ENCODE measurements at regions not wholly inside any gene's neighbourhood (a gene's known extent, or its start where the extent isn't known, plus 50 kb on each side); places are given as distances from the start of the nearest gene placed in this dataset.

DNA sequence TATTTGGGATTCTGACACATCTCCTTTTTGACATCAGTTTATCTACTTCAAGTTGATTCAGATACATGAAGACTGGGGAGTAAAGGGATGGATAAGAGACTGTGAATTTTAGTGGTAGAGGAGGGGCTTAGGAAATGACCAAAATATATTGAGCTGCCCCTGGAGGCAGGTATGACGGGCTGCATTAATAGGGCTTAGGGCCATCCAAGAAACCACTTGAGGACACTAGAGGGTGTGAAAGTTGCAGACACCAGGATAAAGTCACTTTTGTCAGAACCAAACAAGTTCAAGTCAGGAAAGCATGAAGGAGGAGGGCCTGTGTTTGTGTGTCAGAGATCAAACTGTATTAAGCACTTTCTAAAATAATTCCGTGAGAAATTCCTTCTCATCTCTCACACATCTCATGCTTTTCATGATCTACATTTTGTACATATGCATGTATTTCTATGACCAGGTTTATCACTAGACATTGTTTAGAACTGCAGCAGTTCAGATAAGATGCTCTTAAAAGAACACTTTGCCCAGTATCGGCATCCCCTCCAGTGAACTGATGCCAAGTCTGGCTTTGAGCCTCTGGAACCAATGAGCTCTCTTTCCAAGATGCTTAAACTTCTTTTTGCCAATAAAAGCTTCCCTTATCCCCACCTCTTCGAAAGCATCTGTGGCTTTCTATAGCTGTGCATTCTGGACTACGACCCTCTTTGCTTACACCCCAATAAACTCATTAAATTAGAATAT, 136.9 kb downstream of the SLC38A1 start:
- no peak for DNase-seq

DNA sequence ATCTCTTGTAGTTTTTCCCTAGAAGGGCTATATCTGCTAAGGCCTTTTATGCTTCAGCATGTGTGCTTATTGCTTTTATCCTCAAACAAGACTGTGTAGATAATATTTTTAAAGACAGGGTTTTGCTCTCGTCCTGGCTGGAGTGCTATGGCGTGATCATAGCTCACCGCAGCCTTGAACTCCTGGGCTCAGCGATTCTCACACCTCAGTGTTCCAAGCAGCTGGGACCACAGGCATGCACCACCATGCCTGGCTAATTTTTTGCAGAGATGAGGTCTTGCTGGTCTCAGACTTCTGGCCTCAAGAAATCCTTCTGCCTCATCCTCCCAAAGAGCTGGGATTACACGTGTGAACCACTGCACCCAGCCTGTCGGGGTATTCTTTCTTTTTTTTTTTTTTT, 137.3 kb upstream of the SCAF11 start:
- no peak for DNase-seq

DNA sequence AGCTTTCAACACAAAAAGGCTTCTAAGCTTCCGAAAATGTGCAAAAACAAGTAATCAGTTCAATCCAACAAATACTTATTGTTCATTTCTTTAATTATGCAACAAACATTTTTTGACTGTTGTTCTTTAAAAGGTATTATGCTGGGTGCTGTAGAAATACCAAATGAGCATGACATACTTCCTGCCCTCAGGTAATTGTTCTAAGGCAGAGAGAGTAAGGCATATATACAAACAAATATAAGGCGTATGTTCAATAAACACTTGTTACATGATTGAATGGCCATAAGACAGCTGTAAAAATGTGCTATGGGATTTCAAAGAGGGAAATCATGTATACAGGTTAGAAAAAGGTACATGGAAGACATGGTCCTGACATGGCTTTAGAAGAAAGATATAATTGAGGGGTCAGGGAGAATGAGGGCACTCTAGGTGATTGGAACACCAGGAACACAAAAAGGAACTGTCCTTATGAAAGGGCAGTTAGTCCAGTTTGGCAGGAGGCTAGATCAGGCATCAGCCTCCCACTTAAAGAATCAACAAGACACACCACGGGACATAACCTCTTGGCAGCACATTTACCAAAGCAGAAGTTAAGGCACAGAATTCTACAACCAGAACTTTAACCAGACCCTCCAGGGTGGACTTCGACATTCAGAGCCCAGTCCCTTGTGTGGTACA, 135.8 kb upstream of the SCAF11 start:
- no peak for DNase-seq

GRCh38 chr12:46124848-46125619, 134.7 kb upstream of the SCAF11 start:
- peak; percentile 77 for DNase-seq

GRCh38 chr12:46124132-46124847, 133.9 kb upstream of the SCAF11 start:
- peak; percentile 67 for DNase-seq

DNA sequence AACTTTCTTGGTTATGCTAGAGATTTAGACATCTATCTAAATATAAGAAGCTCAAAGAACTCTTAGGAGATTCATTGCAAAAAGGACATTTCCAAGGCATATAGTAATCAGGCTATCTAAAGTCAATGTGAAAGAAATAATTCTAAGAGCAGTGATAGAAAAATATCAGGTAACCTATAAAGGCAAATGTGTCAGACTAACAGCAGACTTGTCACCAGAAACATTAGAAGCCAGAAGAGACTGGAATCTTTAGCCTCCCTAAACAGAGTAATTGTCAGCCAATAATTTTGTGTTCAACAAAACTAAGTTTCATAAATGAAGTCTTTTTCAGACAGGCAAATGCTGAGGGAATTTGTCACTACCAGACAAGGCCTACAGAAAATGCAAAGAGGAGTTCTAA, 122.0 kb upstream of the SCAF11 start:
- no peak for DNase-seq

DNA sequence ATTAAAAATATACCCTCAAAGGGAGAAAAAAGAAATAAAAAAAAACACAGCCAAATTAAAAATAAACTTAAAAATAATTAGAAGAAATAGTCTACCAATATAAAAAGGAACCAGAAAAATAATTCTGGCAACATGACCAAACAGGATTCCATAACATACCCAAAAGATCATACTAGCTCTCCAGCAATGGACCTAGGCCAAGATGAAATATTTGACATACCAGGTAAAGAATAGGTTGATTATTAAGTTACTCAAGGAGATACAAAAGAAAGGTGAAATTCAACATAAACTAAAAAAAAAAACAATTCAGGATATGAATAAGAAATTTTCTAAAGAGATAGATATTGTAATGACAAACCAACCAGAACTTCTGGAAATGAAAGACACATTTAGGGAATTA, 121.3 kb upstream of the SCAF11 start:
- no peak for DNase-seq

GRCh38 chr12:46110928-46111699, 120.7 kb upstream of the SCAF11 start:
- DNase-seq = no peak

DNA sequence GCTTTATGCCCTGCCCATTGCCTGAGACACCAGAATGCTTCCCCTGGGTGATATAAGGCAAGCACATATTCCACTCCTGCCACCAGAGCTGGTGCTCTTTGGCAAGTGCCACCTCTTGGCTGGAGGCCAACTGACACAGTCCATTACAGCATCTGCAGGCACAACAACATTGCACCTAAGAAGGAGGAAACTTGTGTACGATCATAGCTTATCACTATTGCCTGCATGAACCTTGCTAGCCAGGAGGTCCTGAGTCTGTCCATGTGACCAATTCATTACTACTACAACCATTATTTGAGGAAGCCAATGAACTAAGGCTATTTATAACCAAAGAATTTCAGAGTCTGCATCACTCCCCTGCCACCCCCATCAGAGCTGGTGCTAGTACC, 119.8 kb upstream of the SCAF11 start:
- DNase-seq = no peak

- DNase-seq = no peak
Measured at GRCh38 chr12:46109343-46110222, 119.2 kb upstream of the SCAF11 start.

DNA sequence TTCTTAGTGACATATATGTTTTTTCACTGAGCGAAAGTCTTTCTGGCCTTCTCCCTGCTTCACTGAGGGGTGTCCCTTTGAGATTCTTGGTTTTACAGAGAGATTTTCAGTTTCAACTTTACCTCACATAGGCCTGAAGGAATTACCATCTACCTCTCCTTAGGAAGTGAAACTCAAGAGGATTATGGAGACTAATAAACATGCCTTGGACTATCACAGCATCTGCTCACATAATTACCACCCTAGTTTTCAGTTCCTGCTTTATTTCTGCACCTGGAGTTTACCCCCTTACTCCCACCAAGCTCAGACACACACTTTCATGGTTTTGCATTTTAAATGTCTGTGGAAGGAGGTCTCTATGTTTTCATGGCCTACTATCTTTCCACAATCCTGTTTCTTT, 118.3 kb upstream of the SCAF11 start:
- no peak for DNase-seq

DNA sequence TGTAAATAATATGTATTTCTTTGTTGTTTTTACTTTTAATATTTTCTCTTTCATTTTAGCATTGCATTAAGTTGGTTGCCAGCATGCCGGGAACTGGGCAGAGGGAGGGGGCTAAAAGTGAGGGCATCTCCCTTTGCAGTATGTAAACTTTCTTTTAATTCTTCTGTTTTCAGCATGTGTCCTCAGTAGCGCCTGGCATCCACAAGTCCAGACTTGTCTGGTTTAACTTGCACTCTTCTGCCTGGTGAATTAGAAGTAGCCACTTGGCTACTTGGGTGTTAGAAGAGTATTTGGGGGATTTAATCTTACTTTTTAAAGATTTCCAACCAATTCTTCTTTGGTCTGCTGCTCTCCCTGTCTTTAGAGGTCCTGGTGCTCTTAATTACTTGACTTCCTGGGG, 117.2 kb upstream of the SCAF11 start:
- DNase-seq = no peak

DNA sequence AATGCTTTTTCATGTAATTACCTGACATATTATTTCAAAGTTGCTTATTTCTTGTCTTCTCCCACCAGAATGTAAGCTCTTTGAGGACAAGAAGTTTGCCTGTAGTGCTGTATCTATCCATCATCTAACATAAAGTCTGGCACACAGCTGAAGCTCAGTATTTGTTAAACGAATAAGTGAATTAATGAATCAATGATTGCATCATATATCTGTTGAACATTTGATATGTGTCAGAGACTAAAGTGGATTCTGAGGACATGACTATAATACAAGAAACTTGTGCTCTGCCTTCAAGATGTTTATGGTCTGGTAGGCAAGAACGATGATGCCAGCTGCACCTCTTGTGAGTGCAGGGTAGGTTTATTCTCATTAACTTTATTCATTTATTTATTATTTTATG, 115.4 kb upstream of the SCAF11 start:
- no peak for DNase-seq

- DNase-seq = no peak
Measured at GRCh38 chr12:46103559-46104383, 113.4 kb upstream of the SCAF11 start.

GRCh38 chr12:46101485-46101869, 111.1 kb upstream of the SCAF11 start:
- peak; percentile 64 for DNase-seq

DNA sequence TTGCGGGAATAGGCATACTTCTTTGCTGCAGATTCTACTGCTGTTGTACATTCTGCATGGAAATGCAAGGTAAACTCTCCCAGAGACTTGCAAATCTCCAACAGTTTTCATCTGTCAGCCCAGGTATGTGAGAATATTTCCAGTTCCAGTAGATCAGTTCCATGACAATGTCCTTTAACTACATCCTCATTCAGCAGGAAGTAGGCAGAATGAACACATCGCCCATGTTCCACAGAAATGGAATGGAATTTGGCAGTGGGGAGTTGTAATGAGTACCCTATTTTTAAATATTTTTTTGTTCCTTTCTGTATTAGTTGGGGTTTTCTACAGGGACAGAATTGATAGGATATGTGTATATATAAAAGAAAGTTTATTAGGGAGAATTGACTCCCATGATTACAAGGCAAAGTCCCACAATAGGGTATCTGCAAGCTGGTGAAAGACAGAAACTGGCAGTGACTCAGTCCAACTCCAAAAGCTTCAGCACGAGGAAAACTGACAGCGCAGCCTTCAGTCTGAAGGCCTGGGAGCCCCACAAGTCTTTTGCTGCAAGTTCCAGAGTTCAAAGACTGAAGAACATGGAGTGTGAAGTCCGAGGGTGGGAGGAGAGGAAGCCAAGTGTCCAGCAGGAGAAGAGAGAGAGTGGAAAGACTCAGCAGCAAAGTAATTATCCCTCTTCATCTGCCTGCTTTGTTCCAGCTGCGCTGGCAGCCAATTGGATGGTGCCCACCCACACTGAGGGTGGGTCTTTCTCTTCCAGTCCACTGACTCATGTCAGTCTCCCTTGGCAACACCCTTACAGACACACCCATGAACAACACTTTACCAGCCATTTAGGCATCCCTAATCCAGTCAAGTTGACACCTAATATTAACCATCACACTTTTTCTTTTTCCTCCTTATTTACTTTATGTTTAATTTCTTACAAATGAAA, 110.4 kb upstream of the SCAF11 start:
- DNase-seq = peak; percentile 64

DNA sequence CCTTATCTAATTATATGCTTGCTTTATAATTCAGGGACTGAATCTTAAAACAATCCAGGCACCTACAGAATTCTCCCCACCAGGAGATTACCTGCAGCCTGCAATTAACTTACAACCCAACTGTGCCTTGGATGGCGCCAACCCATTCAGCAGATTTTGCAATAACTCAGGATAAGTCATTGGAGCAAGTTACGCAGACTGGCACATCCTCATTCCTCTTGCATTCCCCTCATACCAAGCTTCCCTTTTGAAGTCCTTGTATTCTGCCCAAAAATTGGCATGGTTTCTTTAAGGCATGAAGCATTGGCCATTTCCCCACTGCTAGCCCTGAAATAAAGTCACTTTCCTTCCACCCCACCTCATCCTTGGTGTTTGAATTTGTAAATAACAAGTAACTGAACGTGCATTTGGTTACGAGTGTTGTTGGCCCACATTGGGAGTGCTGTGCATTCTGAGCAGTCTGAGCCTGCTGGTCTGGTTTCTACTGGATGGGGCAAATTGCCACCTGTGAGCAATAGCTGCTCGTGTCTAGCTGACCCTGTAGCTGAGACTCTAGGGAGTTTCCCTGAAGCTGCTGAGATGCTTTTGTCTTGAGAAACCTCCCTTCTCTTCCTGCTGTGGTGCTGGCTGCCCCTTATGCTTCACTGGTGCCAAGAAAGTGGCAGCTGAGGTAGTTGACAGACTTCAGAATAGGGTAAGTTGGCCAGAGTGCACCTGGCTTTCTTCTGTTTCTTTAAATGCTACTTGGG, 99.2 kb upstream of the SCAF11 start:
- DNase-seq = no peak

DNA sequence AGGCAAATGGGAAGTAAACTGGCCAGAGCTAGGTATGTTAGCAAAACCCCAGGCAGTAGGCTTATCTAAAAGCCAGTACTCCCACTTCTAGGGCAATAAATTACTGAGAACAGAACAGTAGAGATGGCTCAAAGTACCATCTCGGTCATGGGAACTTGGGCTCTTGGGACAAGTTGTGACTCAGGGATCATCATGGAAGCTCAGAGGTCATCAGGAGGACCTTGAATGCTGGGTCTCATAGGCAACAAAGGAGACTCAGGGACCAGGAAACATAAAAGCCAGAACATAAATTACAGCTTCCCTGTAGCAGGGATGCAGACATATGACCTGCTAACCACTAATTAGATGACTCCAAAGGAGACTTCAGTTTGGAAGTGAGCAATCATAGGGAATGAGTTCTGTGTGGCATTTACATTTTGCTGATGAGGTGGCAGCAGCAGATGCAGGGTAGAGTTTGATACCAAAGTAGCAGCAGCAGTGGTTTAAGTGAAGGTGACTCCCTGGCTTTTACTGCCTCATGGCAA, 97.6 kb upstream of the SCAF11 start:
- no peak for DNase-seq
